ENCODE measurements at regions not wholly inside any gene's neighbourhood (a gene's known extent, or its start where the extent isn't known, plus 50 kb on each side); places are given as distances from the start of the nearest gene placed in this dataset.

DNA sequence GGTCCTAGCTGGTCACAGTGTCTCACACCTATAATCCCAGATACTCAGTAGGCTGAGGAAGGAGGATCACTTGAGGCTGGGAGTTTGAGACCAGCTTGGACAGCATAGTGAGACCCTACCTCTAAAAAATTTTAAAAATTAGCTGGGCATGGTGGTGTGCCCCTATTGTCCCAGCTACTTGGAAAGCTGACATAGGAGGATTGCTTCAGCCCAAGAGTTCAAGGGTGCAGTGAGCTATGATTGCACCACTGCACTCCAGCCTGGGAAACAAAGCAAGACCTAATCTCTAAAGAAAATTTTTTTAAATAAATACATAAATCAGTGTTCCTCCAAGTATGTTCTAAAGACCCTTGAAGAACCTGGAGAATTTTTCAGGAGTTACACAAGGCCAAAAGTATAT, 50.6 kb upstream of the GNAO1 start:
- H3K9me3 ChIP-seq = no peaks in the 10 kb centered on the region
- H3K27me3 ChIP-seq (ENCODE audit: low read depth) = no peaks in the 10 kb centered on the region
- no peaks in the 10 kb centered on the region for H3K36me3 ChIP-seq
- DNase-seq (no peak), ATAC-seq (no peak)
- no peak overlapping the region for H3K4me3 ChIP-seq
- TF ChIP-seq, protein P1, sequence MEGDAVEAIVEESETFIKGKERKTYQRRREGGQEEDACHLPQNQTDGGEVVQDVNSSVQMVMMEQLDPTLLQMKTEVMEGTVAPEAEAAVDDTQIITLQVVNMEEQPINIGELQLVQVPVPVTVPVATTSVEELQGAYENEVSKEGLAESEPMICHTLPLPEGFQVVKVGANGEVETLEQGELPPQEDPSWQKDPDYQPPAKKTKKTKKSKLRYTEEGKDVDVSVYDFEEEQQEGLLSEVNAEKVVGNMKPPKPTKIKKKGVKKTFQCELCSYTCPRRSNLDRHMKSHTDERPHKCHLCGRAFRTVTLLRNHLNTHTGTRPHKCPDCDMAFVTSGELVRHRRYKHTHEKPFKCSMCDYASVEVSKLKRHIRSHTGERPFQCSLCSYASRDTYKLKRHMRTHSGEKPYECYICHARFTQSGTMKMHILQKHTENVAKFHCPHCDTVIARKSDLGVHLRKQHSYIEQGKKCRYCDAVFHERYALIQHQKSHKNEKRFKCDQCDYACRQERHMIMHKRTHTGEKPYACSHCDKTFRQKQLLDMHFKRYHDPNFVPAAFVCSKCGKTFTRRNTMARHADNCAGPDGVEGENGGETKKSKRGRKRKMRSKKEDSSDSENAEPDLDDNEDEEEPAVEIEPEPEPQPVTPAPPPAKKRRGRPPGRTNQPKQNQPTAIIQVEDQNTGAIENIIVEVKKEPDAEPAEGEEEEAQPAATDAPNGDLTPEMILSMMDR (IDR thresholded peaks at IDR 0.05) = no peak
- intact Hi-C loops (cut with DNase I) = no loop called here
- no peaks in the 10 kb centered on the region for H3K4me1 ChIP-seq
- H3K27ac ChIP-seq = no peak overlapping the region

DNA sequence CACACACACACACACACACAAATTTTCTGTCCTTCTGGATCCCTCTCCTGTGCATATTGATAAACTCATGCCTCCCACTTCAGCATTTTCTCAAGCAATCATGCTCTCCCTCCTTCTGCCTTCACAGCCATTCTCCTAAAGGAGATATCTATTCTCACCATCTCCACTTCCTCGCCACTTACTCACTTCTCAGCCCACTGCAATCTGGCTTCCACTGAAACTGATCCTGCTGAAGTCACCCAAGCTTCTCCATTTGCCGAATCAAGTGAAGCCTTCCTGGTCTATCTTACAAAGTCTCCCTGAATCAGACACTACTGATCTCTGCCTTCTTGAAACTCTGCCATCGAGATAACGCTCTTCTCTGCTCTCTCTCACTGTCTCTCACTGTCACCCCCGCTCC, 54.0 kb upstream of the GNAO1 start:
- Histone ChIP-seq H3K36me3 (no peaks in the 10 kb centered on the region), H3K27ac (no peak overlapping the region), H3K4me1 (no peaks in the 10 kb centered on the region), H3K9me3 (no peaks in the 10 kb centered on the region), H3K27me3 (ENCODE audit: low read depth) (no peaks in the 10 kb centered on the region), H3K4me3 (no peak overlapping the region)
- TF ChIP-seq, protein P1 (IDR thresholded peaks at IDR 0.05) = no peak
- no peak for DNase-seq
- intact Hi-C loops (cut with DNase I) = no loop called here
- ATAC-seq = no peak

DNA sequence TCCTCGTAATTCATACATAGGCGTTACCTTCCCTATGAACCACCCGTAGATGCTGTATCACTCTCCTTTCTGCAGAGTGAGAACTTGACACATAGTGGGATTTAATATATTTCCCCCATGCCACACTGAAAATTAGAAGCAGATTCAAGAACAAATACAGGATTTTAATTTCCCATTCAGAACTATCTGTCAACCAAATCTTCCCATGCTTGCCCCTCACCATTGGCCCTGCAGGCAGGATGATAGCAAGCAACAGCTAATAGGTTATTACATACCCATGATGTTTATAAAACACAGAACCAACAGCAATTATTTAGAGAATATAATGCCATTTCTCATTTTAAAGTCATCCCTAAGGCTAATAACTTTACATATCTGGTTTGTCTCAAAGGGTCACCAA, 55.0 kb upstream of the GNAO1 start:
- no peaks in the 10 kb centered on the region for H3K27me3 ChIP-seq (ENCODE audit: low read depth)
- no peaks in the 10 kb centered on the region for H3K9me3 ChIP-seq
- intact Hi-C loops (cut with DNase I) = no loop called here
- no peak overlapping the region for H3K4me3 ChIP-seq
- H3K4me1 ChIP-seq = no peaks in the 10 kb centered on the region
- no peak overlapping the region for H3K27ac ChIP-seq
- DNase-seq = no peak
- no peaks in the 10 kb centered on the region for H3K36me3 ChIP-seq
- no peak for ATAC-seq
- TF ChIP-seq, protein P1 (IDR thresholded peaks at IDR 0.05) = no peak

DNA sequence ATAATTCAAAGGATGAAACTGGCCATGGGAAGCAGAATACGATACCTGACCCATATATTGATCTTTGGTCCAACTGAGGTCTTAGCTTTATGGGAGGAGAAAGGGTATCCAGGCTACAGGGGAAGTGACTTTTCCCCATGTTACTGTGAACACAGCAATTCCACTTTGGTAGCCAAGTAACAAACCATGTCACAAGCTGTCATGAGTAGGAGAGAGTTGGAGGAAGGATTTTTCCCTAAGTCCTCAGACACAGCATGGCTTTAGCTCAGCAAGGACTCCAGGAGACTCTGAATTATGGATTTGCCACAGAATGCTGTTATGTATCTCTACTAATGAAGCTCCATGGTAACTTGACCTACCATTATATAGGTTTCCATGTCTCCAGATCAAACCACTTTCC, 56.5 kb upstream of the GNAO1 start:
- TF ChIP-seq, protein P1 (IDR thresholded peaks at IDR 0.05) = no peak
- Histone ChIP-seq H3K27ac (no peak overlapping the region), H3K36me3 (no peaks in the 10 kb centered on the region), H3K4me3 (no peak overlapping the region), H3K9me3 (no peaks in the 10 kb centered on the region), H3K4me1 (no peaks in the 10 kb centered on the region), H3K27me3 (ENCODE audit: low read depth) (no peaks in the 10 kb centered on the region)
- DNase-seq (no peak), ATAC-seq (no peak)
- intact Hi-C loops (cut with DNase I) = no loop called here

DNA sequence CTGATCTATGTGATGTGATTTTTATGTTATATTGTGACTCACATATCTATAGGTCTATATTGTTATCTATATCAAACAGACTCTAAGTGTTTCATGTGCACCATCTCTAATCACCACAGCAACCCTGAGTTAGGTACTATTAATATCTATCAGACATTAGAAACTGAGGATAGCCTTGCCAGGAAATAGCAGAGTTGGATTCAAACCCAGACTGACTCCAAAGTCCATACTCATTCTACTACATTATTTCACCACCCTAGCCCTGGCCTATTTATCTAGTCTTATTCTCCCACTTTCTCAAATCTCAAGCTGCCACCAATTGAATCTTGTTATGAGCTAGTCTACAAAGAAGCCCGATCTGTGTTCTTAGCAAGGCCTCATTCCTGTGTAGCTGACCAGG, 65.4 kb upstream of the GNAO1 start:
- DNase-seq (no peak), ATAC-seq (no peak)
- no peaks in the 10 kb centered on the region for H3K4me1 ChIP-seq
- TF ChIP-seq, protein P1 (IDR thresholded peaks at IDR 0.05) = no peak
- H3K27me3 ChIP-seq (ENCODE audit: low read depth) = peaks cover 8% of the 10 kb centered on the region
- no peak overlapping the region for H3K27ac ChIP-seq
- no peaks in the 10 kb centered on the region for H3K36me3 ChIP-seq
- H3K4me3 ChIP-seq = no peak overlapping the region
- intact Hi-C loops (cut with DNase I) = no loop called here
- H3K9me3 ChIP-seq = no peaks in the 10 kb centered on the region

DNA sequence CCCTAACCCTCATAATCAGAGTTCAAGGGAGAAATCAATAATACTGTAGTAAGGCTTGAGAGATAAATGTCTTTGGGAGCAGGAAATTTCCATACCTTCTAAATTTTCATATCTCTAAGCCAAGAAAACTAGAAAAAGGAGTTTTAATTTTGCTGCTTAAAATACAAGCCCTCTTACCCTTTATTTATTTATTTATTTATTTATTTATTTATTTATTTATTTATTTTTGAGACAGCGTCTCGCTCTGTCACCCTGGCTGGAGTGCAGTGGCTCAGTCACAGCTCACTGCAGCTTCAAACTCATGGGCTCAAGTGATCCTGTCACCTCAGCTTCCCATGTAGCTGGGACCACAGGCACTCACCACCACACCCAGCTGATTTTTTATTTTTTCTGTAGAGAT, 69.0 kb upstream of the GNAO1 start:
- DNase-seq = no peak
- Histone ChIP-seq H3K27ac (no peak overlapping the region), H3K36me3 (no peaks in the 10 kb centered on the region), H3K27me3 (ENCODE audit: low read depth) (peaks cover 8% of the 10 kb centered on the region), H3K4me1 (no peaks in the 10 kb centered on the region), H3K4me3 (no peak overlapping the region), H3K9me3 (no peaks in the 10 kb centered on the region)
- TF ChIP-seq, protein P1 (IDR thresholded peaks at IDR 0.05) = no peak
- ATAC-seq = no peak
- intact Hi-C loops (cut with DNase I) = no loop called here

Data from lower lobe of right lung (tissue), 2 donors.